ENCODE measurements at regions not wholly inside any gene's neighbourhood (a gene's known extent, or its start where the extent isn't known, plus 50 kb on each side); places are given as distances from the start of the nearest gene placed in this dataset.

- TF ChIP-seq, protein P1, sequence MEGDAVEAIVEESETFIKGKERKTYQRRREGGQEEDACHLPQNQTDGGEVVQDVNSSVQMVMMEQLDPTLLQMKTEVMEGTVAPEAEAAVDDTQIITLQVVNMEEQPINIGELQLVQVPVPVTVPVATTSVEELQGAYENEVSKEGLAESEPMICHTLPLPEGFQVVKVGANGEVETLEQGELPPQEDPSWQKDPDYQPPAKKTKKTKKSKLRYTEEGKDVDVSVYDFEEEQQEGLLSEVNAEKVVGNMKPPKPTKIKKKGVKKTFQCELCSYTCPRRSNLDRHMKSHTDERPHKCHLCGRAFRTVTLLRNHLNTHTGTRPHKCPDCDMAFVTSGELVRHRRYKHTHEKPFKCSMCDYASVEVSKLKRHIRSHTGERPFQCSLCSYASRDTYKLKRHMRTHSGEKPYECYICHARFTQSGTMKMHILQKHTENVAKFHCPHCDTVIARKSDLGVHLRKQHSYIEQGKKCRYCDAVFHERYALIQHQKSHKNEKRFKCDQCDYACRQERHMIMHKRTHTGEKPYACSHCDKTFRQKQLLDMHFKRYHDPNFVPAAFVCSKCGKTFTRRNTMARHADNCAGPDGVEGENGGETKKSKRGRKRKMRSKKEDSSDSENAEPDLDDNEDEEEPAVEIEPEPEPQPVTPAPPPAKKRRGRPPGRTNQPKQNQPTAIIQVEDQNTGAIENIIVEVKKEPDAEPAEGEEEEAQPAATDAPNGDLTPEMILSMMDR (conservative IDR thresholded peaks at IDR 0.05), result no peak
- Mint-ChIP-seq H3K36me3 (no peaks in the 10 kb centered on the region), H3K4me1 (ENCODE audit: unreplicated experiment) (peaks cover 14% of the 10 kb centered on the region), H3K27ac (no peak overlapping the region), H3K4me3 (no peak overlapping the region), H3K9me3 (peaks cover 6% of the 10 kb centered on the region), H3K27me3 (no peaks in the 10 kb centered on the region)
- no peak for DNase-seq (ENCODE audit: extremely low spot score, unreplicated experiment)
These were observed 518.5 kb upstream of the MARCKS start for GRCh38 chr6:113338644-113339043.

- H3K27ac Mint-ChIP-seq, result no peak overlapping the region
These were observed 517.9 kb upstream of the MARCKS start for GRCh38 chr6:113339209-113339608.

GRCh38 chr6:113340371-113340770 is 516.8 kb upstream of the MARCKS start:
- Mint-ChIP-seq H3K9me3 (peaks cover 6% of the 10 kb centered on the region), H3K4me3 (no peak overlapping the region), H3K27me3 (no peaks in the 10 kb centered on the region), H3K27ac (no peak overlapping the region), H3K4me1 (ENCODE audit: unreplicated experiment) (peaks cover 21% of the 10 kb centered on the region), H3K36me3 (no peaks in the 10 kb centered on the region)
- DNase-seq (ENCODE audit: extremely low spot score, unreplicated experiment), result no peak
- TF ChIP-seq, protein P1 (conservative IDR thresholded peaks at IDR 0.05), result no peak

More at GRCh38 chr6:113339209-113339608, 517.9 kb upstream of the MARCKS start:
- peaks cover 17% of the 10 kb centered on the region for H3K4me1 Mint-ChIP-seq (ENCODE audit: unreplicated experiment)
- H3K27me3 Mint-ChIP-seq, result no peaks in the 10 kb centered on the region
- TF ChIP-seq, protein P1 (conservative IDR thresholded peaks at IDR 0.05), result no peak
- no peaks in the 10 kb centered on the region for H3K36me3 Mint-ChIP-seq
- H3K4me3 Mint-ChIP-seq, result no peak overlapping the region
- DNase-seq (ENCODE audit: extremely low spot score, unreplicated experiment), result no peak
- H3K9me3 Mint-ChIP-seq, result peaks cover 6% of the 10 kb centered on the region

- Mint-ChIP-seq H3K4me1 (ENCODE audit: unreplicated experiment) (peaks cover 21% of the 10 kb centered on the region), H3K27ac (no peak overlapping the region), H3K4me3 (no peak overlapping the region)
These were observed 513.2 kb upstream of the MARCKS start for GRCh38 chr6:113343940-113344339.

DNA sequence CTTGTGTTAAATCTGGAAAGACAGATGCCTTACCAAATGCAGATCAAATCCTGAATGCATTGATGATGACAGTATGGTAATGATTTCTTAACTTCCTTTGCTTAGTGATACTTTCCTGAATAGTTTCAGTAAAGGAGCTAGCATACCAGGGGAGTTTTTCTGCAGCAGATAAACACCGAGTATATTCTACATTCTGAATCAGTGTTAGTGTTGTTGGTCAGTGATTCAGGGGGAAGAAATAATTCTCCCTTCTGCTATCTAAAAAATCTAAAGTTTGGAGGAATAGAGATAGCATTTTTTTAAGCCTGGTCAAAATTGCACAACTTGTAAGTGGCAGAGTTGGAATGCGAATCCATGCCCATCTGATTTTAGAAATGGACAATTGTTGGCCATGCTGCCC is 512.2 kb upstream of the MARCKS start:
- Mint-ChIP-seq H3K36me3 (no peaks in the 10 kb centered on the region), H3K4me3 (no peak overlapping the region), H3K4me1 (ENCODE audit: unreplicated experiment) (peaks cover 19% of the 10 kb centered on the region), H3K27me3 (no peaks in the 10 kb centered on the region), H3K9me3 (no peaks in the 10 kb centered on the region), H3K27ac (no peak overlapping the region)
- TF ChIP-seq, protein P1 (conservative IDR thresholded peaks at IDR 0.05), result no peak
- no peak for DNase-seq (ENCODE audit: extremely low spot score, unreplicated experiment)

More at GRCh38 chr6:113343940-113344339, 513.2 kb upstream of the MARCKS start:
- no peaks in the 10 kb centered on the region for H3K36me3 Mint-ChIP-seq
- no peaks in the 10 kb centered on the region for H3K27me3 Mint-ChIP-seq
- DNase-seq (ENCODE audit: extremely low spot score, unreplicated experiment), result no peak
- TF ChIP-seq, protein P1 (conservative IDR thresholded peaks at IDR 0.05), result no peak
- H3K9me3 Mint-ChIP-seq, result no peaks in the 10 kb centered on the region

DNA sequence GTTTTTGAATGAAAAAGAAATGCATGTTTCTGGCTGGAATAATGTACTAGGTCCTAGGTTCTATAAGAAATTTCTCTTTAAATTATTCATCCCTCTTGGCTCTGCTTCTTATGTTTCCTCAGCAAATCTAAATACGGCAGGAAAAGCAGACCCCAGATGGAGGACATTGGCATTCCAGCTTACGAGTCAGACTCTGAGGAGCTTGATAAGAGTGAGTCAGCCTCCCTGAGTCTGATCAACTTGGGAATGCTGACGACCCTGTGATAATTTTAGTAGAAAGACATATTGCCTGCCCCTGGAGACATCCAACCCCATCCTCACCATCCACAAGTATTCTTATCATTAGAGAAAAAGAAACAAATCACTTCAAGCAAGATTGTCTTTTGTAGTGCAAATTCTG is 509.7 kb upstream of the MARCKS start:
- Mint-ChIP-seq H3K27me3 (no peaks in the 10 kb centered on the region), H3K4me1 (ENCODE audit: unreplicated experiment) (peaks cover 37% of the 10 kb centered on the region), H3K36me3 (no peaks in the 10 kb centered on the region), H3K4me3 (no peak overlapping the region), H3K27ac (no peak overlapping the region), H3K9me3 (peaks cover 3% of the 10 kb centered on the region)
- TF ChIP-seq, protein P1 (conservative IDR thresholded peaks at IDR 0.05), result no peak
- DNase-seq (ENCODE audit: extremely low spot score, unreplicated experiment), result no peak
